Stimulated activated CD8-positive, alpha-beta memory T cell treated with anti-CD3 and anti-CD28 coated beads, Interleukin-7, amount 100 ng/mL, for 48 hours (primary cell): ENCODE measurements at regions not wholly inside any gene's neighbourhood (a gene's known extent, or its start where the extent isn't known, plus 50 kb on each side); places are given as distances from the start of the nearest gene placed in this dataset.
"Not testable (repeated sequence)": the region's sequence is repeated elsewhere in the genome, so short reads cannot be mapped to it uniquely, and the experiment has no call there.

Experiments
- DNase-seq, 2 donors: peaks; one replicate each; pipeline ENCODE4 v3.0.0-alpha.2; 2020; ENCODE audit warnings: low read depth in 1 of 2; ENCODE audit errors: extremely low read depth in 1 of 2

DNA sequence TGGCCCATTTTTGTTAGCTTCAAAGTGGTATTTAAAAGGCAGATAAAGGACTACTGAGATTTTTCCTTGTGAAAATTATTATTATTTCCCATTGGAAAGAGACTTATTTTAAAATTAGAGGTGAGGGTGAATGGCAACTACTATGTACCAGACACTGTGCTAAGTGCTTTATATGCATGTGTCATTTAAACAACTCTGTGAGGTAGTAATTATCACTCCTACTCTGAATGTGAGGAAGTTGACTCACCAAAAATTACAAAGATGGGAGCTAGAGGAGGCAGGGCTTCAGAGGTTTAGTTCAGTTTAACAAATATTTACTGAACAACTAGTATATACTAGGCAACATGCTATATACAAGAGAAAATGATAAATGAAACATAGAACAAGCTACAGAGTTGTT lies 78.2 kb downstream of the MSL3 start:
- DNase-seq, result no peak

DNA sequence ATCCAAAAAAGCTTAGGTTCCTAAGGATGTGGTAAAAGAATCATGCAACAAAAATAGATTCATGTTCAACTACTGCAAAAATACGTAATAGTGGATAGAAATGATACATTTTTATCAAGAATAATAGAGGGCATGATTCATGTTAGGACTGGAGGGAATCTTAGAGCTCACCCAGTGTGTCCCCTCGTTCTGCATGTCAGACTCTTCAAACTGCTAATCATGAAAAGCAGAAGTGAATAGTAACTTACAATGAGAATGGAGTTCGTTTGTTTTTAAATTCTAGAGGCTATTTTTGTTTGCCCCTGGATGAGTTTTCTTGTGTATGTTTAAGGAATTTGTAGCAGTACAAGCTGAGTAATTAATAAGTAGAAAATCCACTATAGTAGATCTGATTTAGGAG lies 79.4 kb downstream of the MSL3 start:
- DNase-seq, result no peak

- no peak for DNase-seq
Measured at GRCh38 chrX:11864171-11864570, 106.1 kb downstream of the MSL3 start.

GRCh38 chrX:11867610-11868345 lies 109.7 kb downstream of the MSL3 start:
- DNase-seq, result no peak

DNA sequence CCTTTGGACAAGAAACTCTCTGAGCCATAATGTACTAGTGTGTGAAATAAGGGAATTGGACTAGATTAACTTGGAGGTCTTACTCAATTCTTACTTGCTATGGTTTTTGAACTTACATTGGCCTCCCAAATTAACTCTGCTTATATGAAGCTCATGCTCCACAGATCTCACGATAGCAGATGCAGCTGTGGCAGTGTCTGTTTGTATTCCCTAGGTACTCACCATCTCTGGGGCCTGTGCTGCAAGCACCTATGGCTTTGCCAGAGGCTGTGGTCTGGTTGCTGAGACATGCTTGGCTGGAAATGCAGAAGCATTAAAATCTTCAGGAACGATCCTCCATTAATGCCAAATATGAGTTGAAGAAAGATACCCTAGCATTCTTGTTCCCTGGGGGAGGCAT lies 112.8 kb downstream of the MSL3 start:
- DNase-seq, result no peak

- no peak for DNase-seq
Measured at GRCh38 chrX:11881485-11882170, 123.6 kb downstream of the MSL3 start.

DNA sequence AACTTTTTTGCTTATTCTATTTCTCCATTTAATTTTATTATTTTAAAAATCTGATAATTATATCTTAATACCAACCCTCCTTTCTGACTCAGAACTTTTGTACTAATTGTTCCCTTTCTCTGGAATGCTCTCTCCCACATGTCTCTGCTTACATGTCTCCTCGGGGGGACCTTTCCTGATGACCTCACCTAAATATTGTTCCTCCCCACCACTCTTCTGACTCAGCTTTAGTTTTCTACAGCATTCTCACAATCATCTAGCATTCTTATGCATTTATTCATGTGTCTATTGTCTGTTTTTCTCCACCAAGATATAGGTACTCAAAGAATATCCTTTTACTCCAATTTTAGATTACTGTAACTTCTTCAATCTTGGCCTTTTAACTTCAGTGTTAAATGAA lies 128.7 kb downstream of the MSL3 start:
- no peak for DNase-seq

- no peak for DNase-seq
Measured at GRCh38 chrX:11887175-11887574, 129.1 kb downstream of the MSL3 start.

DNA sequence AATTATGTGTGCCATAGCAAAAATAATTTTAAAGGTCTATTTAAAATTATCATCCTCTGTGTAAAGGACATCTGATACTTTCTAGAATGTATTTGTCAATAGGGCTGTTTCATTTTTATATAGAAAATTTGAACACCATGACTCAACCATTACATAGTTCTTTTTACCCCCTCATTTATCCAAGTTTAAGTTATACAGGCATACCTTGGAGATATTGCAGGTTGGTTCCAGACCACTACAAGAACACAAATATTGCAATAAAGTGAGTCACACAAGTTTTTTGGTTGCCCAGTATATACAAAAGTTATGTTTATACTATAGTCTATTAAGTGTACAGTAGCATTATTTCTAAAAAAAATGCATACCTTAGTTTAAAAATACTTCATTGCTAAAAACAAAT lies 130.4 kb downstream of the MSL3 start:
- DNase-seq, result no peak

DNA sequence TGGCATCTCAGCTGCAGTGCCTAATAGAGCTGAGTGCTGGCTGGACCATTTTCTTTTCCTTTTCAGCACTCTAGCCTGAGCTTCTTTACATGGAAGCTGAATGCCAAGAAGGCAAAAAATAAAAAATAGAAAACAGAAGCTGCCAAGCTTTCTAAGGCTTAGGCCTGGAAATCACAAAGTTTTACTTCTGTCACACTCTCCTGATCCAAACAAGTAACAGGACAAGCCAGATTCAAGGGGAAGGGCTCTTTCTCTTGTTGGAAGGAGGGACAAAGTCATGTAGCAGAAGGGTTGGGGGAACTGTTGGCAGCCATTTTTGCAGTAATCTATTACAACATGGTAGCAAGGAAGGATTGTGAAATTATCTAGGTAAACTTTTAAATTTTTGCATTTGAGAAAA lies 131.8 kb downstream of the MSL3 start:
- no peak for DNase-seq

DNA sequence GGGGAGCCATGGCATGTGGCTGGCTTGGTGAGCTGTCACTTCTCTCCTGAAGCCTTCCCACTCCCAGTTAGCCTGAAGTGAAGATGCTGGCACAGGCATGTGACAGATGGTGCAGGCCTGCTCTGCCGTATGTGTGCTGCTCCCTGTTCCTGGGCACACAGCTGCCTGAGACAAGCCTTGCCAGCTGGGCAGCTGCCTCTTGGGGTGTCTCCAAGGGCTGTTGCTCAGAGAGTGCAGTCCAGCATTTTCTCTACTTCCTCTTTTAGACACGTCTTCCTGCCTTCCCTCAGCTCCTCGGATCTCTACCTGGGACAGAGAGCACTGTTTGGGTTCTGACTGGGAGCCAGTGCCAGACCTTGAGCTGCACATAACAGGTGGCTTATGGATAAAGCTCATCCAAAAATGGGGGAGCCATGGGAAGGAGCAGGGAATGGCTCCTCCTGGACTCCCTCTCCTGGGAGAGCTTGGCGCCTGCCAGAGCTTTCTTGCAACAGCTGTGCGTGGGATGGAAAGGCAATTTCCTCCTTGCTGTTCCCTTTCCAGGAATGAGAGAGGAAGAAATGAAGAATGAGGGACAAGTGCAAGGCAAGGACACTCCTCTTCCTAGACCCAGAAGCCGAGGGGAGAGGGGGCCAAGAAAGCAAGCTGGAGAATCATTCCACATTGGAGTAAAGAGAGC lies 132.9 kb downstream of the MSL3 start:
- no peak for DNase-seq

DNA sequence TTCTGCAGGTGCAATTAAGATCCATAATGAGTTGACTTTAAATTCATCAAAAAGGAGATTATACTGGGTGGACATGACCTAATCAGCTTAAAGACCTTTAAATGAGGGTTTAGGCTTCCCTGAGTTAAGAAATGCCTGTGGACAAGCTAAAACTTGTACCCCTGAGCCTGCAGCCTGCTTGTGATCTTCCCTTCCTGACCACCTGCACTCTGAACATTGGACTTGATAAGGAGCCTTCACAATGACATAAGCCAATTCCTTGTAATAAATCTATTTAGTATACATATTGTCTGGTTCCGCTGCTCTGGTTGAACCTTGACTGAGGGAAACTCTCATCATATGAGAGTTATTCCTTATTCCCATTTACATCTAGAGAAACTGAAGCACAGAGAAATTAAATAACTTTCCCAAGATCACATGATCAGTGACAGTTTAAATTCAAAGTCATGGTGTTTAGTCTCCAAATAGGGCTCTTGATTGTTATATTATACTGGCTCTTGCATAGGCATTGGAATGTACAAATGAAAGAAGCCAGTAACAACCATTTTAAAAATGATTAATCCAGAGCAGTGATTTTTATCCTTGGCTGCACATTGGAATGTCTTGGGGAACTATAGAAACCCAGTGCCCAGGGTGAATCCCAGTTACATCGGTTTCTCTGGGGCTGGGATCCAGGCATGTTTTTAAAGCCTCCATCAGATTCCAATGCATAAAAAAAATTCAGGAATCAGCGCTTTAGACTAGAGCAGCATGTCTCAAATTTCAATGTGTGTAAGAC lies 136.1 kb downstream of the MSL3 start:
- DNase-seq, result no peak

DNA sequence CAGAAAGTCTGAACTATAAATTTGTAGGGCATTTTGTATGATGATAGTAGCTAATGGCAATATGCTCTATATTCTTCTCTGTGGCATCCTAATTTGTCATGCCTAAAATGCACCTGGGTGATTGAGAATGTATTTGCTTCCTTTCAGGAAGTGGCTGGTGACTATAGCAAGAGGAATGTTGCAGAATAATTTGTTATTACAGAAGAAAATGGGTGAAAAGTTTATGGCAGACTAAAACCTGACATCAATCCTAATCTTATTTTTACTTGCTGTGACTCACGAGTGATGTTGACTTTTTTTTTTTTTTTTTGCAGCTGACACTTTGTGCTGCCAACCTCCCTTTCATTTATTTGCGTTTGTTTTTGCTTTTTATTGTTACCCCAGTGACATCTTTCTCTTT lies 141.1 kb downstream of the MSL3 start:
- DNase-seq, result no peak

DNA sequence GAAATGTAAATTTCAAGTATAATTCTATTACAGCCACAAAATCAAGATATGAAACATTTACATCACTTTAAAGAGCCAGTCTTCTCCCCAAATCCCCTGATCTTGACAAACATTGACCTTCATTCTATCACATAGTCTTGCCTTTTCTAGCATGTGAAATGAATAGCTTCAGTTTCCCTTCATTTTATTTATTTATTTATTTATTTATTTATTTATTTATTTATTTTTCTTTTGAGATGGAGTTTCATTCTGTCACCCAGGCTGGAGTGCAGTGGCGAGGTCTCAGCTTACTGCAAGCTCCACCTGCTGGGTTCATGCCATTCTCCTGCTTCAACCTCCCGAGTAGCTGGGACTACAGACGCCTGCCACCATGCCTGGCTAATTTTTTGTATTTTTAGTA lies 147.9 kb downstream of the MSL3 start:
- DNase-seq, result not testable (repeated sequence)

- no peak for DNase-seq
Measured at GRCh38 chrX:11908371-11908770, 150.3 kb downstream of the MSL3 start.

DNA sequence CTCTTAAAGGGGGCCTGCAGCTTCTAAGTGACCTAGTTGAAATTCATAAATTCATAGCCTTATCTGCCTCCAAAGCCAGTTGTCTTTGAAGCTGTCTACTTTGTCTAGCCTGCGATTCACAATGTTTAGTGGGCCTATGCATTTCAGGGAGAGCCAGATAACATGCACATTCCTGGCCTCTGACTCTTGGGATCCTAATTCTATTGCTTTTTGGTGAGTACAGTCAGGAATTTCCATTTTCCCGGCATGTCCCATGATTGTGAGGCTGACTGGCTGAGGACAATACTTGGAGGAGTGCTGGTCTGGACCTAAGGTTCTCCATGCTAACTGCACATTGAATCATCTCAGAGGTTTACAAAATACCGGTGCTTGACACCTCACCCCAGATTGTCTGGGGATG lies 155.0 kb downstream of the MSL3 start:
- DNase-seq, result no peak

DNA sequence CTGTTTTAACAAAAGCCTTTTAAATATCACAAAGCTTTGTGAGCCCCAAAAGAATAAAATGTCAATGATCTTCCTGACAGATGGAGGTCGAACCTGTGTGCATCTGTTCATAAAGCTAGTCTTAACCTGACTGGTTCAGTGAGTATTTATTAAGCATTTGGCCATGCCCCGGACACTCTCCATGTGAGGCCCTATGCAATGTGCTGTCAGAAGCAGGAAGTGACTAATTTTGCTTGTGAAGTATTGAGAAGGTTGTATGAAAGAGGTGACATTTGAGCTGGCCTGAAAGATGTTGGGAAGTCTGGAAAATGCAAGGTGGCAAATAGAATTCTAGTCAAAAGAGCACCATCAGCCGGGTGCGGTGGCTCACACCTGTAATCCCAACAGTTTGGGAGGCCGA lies 171.4 kb downstream of the MSL3 start:
- DNase-seq, result no peak

DNA sequence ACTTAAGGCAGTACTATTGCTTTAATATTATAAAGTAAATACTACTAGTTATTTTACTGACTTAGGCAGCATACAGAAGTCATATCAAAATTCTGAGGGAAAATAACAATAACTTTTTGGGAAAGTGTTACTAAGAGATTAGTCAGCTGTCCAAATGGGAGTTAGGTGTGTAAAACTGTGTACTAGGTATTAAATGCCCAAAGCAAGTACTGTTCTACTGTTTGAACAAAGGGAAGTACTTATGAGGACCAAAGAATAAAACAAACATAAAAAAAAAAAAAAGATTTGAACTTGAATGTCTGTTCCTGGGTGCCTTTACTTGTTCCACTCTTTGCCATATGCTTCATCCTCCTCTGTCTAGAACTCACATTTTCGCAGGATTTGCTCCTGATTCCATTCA lies 174.4 kb downstream of the MSL3 start:
- DNase-seq, result no peak

- no peak for DNase-seq
Measured at GRCh38 chrX:11934089-11934488, 176.1 kb downstream of the MSL3 start.

GRCh38 chrX:11941571-11941970 lies 183.5 kb downstream of the MSL3 start:
- DNase-seq, result no peak

DNA sequence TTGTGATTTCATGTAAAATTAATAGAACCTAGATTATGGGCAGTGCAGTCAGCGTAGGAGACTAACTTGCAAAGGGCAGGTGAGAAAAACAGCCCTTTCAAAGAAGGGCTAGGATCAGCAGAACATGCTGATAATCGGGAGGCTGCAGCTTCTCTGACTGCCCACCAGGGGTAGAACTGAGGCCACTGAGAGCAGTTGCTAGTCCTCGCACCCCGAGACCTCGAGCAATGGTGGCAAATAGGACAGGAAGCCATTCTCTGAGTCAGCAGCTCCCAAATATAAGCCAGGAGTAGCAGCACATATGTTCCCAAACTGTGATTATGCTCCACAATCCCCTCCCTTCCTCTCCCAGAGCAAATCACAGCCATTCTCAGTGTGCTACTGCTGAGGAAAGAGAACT lies 186.5 kb downstream of the MSL3 start:
- no peak for DNase-seq
